Neutrophil (primary cell): ENCODE measurements at regions not wholly inside any gene's neighbourhood (a gene's known extent, or its start where the extent isn't known, plus 50 kb on each side); places are given as distances from the start of the nearest gene placed in this dataset.

Experiments used
- H3K27ac ChIP-seq: fragments of 200-600 bp; sonication (generic); 2 replicates; pipeline ENCODE4 v1.5.1; 2016; ENCODE audit warnings: mild to moderate bottlenecking, moderate library complexity
- H3K27me3 ChIP-seq: fragments of 200-600 bp; sonication (generic); 2 replicates; pipeline ENCODE4 v1.6.0; 2016; ENCODE audit warnings: mild to moderate bottlenecking
- H3K36me3 ChIP-seq: fragments of 200-600 bp; sonication (generic); 2 replicates; pipeline ENCODE4 v1.5.1; 2017
- H3K4me1 ChIP-seq, 2 experiments: fragments of 200-600 bp in 1 of 2; sonication (generic) in 1 of 2; 1 replicate in 1 of 2; 2 replicates in 1 of 2; pipeline versions ENCODE4 v1.5.1 to v1.6.1; 2013 to 2016; ENCODE audit warnings: low read depth in 1 of 2, low read length in 1 of 2, mild to moderate bottlenecking in 1 of 2, moderate library complexity in 1 of 2; ENCODE audit not compliant: control insufficient read depth in 1 of 2, insufficient read depth in 1 of 2
- H3K4me3 ChIP-seq, 2 experiments: fragments of 200-600 bp in 1 of 2; sonication (generic) in 1 of 2; 1 replicate in 1 of 2; 2 replicates in 1 of 2; pipeline ENCODE4 v1.5.1; 2013 to 2016; ENCODE audit warnings: low read depth in 1 of 2, low read length in 1 of 2, mild to moderate bottlenecking in 1 of 2, moderate library complexity in 1 of 2
- H3K9me3 ChIP-seq: fragments of 200-600 bp; sonication (generic); 2 replicates; pipeline ENCODE4 v1.5.1; 2016
- CTCF ChIP-seq: fragments of 200-600 bp; sonication (generic); IDR thresholded peaks from 2 replicates; pipeline ENCODE4 v1.5.1; 2016; ENCODE audit warnings: antibody characterized with exemption

- Histone ChIP-seq H3K27me3 (no peaks in the 10 kb centered on the region), H3K4me3 (no peak overlapping the region), H3K27ac (no peak overlapping the region), H3K36me3 (no peaks in the 10 kb centered on the region), H3K9me3 (no peaks in the 10 kb centered on the region), H3K4me1 (no peaks in the 10 kb centered on the region)
- TF ChIP-seq CTCF = no peak
Observed at GRCh38 chr9:73270967-73271721, 119.5 kb downstream of the ANXA1 start.

- no peak overlapping the region for H3K27ac ChIP-seq
- H3K4me3 ChIP-seq = no peak overlapping the region
- H3K36me3 ChIP-seq = no peaks in the 10 kb centered on the region
- no peaks in the 10 kb centered on the region for H3K9me3 ChIP-seq
- no peaks in the 10 kb centered on the region for H3K4me1 ChIP-seq
- no peaks in the 10 kb centered on the region for H3K27me3 ChIP-seq
- TF ChIP-seq CTCF = no peak
Observed at GRCh38 chr9:73280113-73280512, 128.4 kb downstream of the ANXA1 start.

GRCh38 chr9:73284377-73284776 is 132.7 kb downstream of the ANXA1 start:
- Histone ChIP-seq H3K4me3 (no peak overlapping the region), H3K27me3 (no peaks in the 10 kb centered on the region), H3K4me1 (no peaks in the 10 kb centered on the region), H3K27ac (no peak overlapping the region), H3K36me3 (no peaks in the 10 kb centered on the region), H3K9me3 (no peaks in the 10 kb centered on the region)
- TF ChIP-seq CTCF = no peak

- TF ChIP-seq CTCF = no peak
- Histone ChIP-seq H3K27ac (no peak overlapping the region), H3K4me3 (no peak overlapping the region), H3K27me3 (no peaks in the 10 kb centered on the region), H3K36me3 (no peaks in the 10 kb centered on the region), H3K9me3 (no peaks in the 10 kb centered on the region), H3K4me1 (no peaks in the 10 kb centered on the region)
Observed at GRCh38 chr9:73294336-73294735, 142.7 kb downstream of the ANXA1 start.

GRCh38 chr9:73325983-73326382 is 174.3 kb downstream of the ANXA1 start:
- Histone ChIP-seq H3K27ac (no peak overlapping the region), H3K9me3 (no peaks in the 10 kb centered on the region), H3K27me3 (no peaks in the 10 kb centered on the region), H3K36me3 (no peaks in the 10 kb centered on the region), H3K4me3 (no peak overlapping the region), H3K4me1 (no peaks in the 10 kb centered on the region)
- TF ChIP-seq CTCF = no peak
